NCI-H187 (cell line): ENCODE measurements at regions not wholly inside any gene's neighbourhood (a gene's known extent, or its start where the extent isn't known, plus 50 kb on each side); places are given as distances from the start of the nearest gene placed in this dataset.
"Not testable (repeated sequence)": the region's sequence is repeated elsewhere in the genome, so short reads cannot be mapped to it uniquely, and the experiment has no call there.

ENCODE experiments used
- DNase-seq, 2 experiments: peaks; one replicate each; lab custom pipeline; 2025; lab: John Stamatoyannopoulos, UW

GRCh38 chr18:67007999-67008398, 404.1 kb upstream of the CDH19 start:
- no peak for DNase-seq

GRCh38 chr18:67007085-67007484, 403.2 kb upstream of the CDH19 start:
- no peak for DNase-seq

- no peak for DNase-seq
These were observed 397.2 kb upstream of the CDH19 start for GRCh38 chr18:67001052-67001451.

- DNase-seq, result no peak
These were observed 395.1 kb upstream of the CDH19 start for GRCh38 chr18:66999003-66999402.

GRCh38 chr18:66995270-66995669, 391.4 kb upstream of the CDH19 start:
- DNase-seq, result no peak

GRCh38 chr18:66994790-66995189, 390.9 kb upstream of the CDH19 start:
- DNase-seq, result no peak

- no peak for DNase-seq
These were observed 389.6 kb upstream of the CDH19 start for GRCh38 chr18:66993492-66993891.

GRCh38 chr18:66990909-66991308, 387.0 kb upstream of the CDH19 start:
- no peak for DNase-seq

GRCh38 chr18:66979009-66979408, 375.1 kb upstream of the CDH19 start:
- no peak for DNase-seq

- no peak for DNase-seq
These were observed 368.8 kb upstream of the CDH19 start for GRCh38 chr18:66972681-66973080.

GRCh38 chr18:66971960-66972359, 368.1 kb upstream of the CDH19 start:
- no peak for DNase-seq

- DNase-seq, result no peak
These were observed 362.3 kb upstream of the CDH19 start for GRCh38 chr18:66966171-66966570.

- no peak for DNase-seq
These were observed 354.4 kb upstream of the CDH19 start for GRCh38 chr18:66958309-66958708.

- no peak for DNase-seq
These were observed 347.9 kb upstream of the CDH19 start for GRCh38 chr18:66951750-66952149.

- DNase-seq, result no peak
These were observed 345.5 kb upstream of the CDH19 start for GRCh38 chr18:66949419-66949818.

GRCh38 chr18:66937546-66937945, 333.7 kb upstream of the CDH19 start:
- no peak for DNase-seq

GRCh38 chr18:66931010-66931409, 327.1 kb upstream of the CDH19 start:
- no peak for DNase-seq

- DNase-seq, result no peak
These were observed 312.9 kb upstream of the CDH19 start for GRCh38 chr18:66916834-66917233.

- DNase-seq, result no peak
These were observed 296.9 kb upstream of the CDH19 start for GRCh38 chr18:66900837-66901236.

GRCh38 chr18:66895631-66896030, 291.7 kb upstream of the CDH19 start:
- no peak for DNase-seq

- DNase-seq, result no peak
These were observed 291.0 kb upstream of the CDH19 start for GRCh38 chr18:66894851-66895250.

- DNase-seq, result not testable (repeated sequence)
These were observed 288.5 kb upstream of the CDH19 start for GRCh38 chr18:66892388-66892787.

- DNase-seq, result no peak
These were observed 271.1 kb upstream of the CDH19 start for GRCh38 chr18:66874812-66875474.

- no peak for DNase-seq
These were observed 270.5 kb upstream of the CDH19 start for GRCh38 chr18:66874375-66874774.
